Mesenchymal stem cell (in vitro differentiated cells and primary cell): ENCODE measurements at regions not wholly inside any gene's neighbourhood (a gene's known extent, or its start where the extent isn't known, plus 50 kb on each side); places are given as distances from the start of the nearest gene placed in this dataset.

Source experiments
- DNase-seq: peaks from one replicate; pipeline ENCODE4 v3.0.0-alpha.2; 2013
- H2AFZ ChIP-seq: one replicate; pipeline ENCODE4 v1.6.1; 2013; ENCODE audit warnings: low read depth, mild to moderate bottlenecking, control low read depth, inconsistent platforms, low read length, moderate library complexity
- H2AK5ac ChIP-seq: 2 replicates; pipeline ENCODE4 v1.6.1; 2013; ENCODE audit warnings: low read length, moderate library complexity, mild to moderate bottlenecking, inconsistent platforms; ENCODE audit not compliant: severe bottlenecking
- H2BK120ac ChIP-seq: one replicate; pipeline ENCODE4 v1.6.1; 2013; ENCODE audit warnings: low read depth, mild to moderate bottlenecking, inconsistent platforms, low read length, moderate library complexity
- H2BK12ac ChIP-seq, 2 experiments: one replicate each; pipeline ENCODE4 v1.6.1; 2013; ENCODE audit warnings: inconsistent platforms in 2 of 2, low read length in 2 of 2, mild to moderate bottlenecking in 2 of 2, moderate library complexity in 2 of 2, control low read depth in 1 of 2
- H2BK15ac ChIP-seq: one replicate; pipeline ENCODE4 v1.6.1; 2013; ENCODE audit warnings: mild to moderate bottlenecking, low read depth, inconsistent platforms; ENCODE audit not compliant: poor library complexity, severe bottlenecking
- H2BK5ac ChIP-seq: 2 replicates; pipeline ENCODE4 v1.6.1; 2013; ENCODE audit warnings: low read depth, mild to moderate bottlenecking, low read length, control low read depth, inconsistent platforms; ENCODE audit not compliant: poor library complexity, severe bottlenecking
- H3K14ac ChIP-seq, 2 experiments: one replicate each; pipeline ENCODE4 v1.6.1; 2013; ENCODE audit warnings: inconsistent platforms in 2 of 2, low read length in 2 of 2, control low read depth in 1 of 2, mild to moderate bottlenecking in 1 of 2, moderate library complexity in 1 of 2
- H3K18ac ChIP-seq, 2 experiments: one replicate each; pipeline ENCODE4 v1.6.1; 2013; ENCODE audit warnings: inconsistent platforms in 2 of 2, low read length in 2 of 2, control low read depth in 1 of 2, low read depth in 1 of 2, mild to moderate bottlenecking in 1 of 2
- H3K23ac ChIP-seq, 2 experiments: one replicate each; pipeline ENCODE4 v1.6.1; 2013; ENCODE audit warnings: inconsistent platforms in 2 of 2, low read length in 2 of 2, mild to moderate bottlenecking in 2 of 2, moderate library complexity in 2 of 2, control low read depth in 1 of 2
- H3K27ac ChIP-seq: 2 replicates; pipeline ENCODE4 v1.5.1; 2013; ENCODE audit warnings: mild to moderate bottlenecking, moderate library complexity, low read length, control low read depth, inconsistent platforms; ENCODE audit not compliant: poor library complexity, severe bottlenecking
- H3K27me3 ChIP-seq, 2 experiments: 2 replicates each; pipeline versions ENCODE4 v1.6.1 to v1.7.0; 2013; ENCODE audit warnings: low read length in 2 of 2, mild to moderate bottlenecking in 2 of 2, moderate library complexity in 2 of 2, control low read depth in 1 of 2, inconsistent platforms in 1 of 2; ENCODE audit not compliant: control insufficient read depth in 1 of 2, insufficient read depth in 1 of 2
- H3K36me3 ChIP-seq, 2 experiments: 2 replicates each; pipeline versions ENCODE4 v1.6.1 to v1.7.0; 2013; ENCODE audit warnings: low read length in 2 of 2, control low read depth in 1 of 2, inconsistent platforms in 1 of 2, low read depth in 1 of 2, mild to moderate bottlenecking in 1 of 2; ENCODE audit not compliant: insufficient read depth in 2 of 2, control insufficient read depth in 1 of 2
- H3K4ac ChIP-seq, 2 experiments: one replicate each; pipeline ENCODE4 v1.6.1; 2013; ENCODE audit warnings: inconsistent platforms in 2 of 2, low read length in 2 of 2, mild to moderate bottlenecking in 2 of 2, moderate library complexity in 2 of 2, control low read depth in 1 of 2, low read depth in 1 of 2
- H3K4me1 ChIP-seq: 2 replicates; pipeline ENCODE4 v1.6.1; 2013; ENCODE audit warnings: low read depth, low read length, control low read depth; ENCODE audit not compliant: control insufficient read depth, insufficient read depth
- H3K4me2 ChIP-seq: 2 replicates; pipeline ENCODE4 v1.6.1; 2013; ENCODE audit warnings: low read length, mild to moderate bottlenecking, inconsistent platforms; ENCODE audit not compliant: poor library complexity, severe bottlenecking
- H3K4me3 ChIP-seq, 2 experiments: 2 replicates each; pipeline versions ENCODE4 v1.5.1 to v1.7.0; 2013; ENCODE audit warnings: low read length in 2 of 2, mild to moderate bottlenecking in 2 of 2, control low read depth in 1 of 2, low read depth in 1 of 2; ENCODE audit not compliant: insufficient read depth in 1 of 2
- H3K79me1 ChIP-seq: replicated peaks from 2 replicates; pipeline ENCODE4 v1.6.1; 2013; ENCODE audit warnings: mild to moderate bottlenecking, control low read depth, low read length, inconsistent platforms; ENCODE audit not compliant: poor library complexity, severe bottlenecking
- H3K9ac ChIP-seq: 2 replicates; pipeline ENCODE4 v1.7.0; 2013; ENCODE audit warnings: mild to moderate bottlenecking, low read length, moderate library complexity
- H3K9me3 ChIP-seq: 2 replicates; pipeline ENCODE4 v1.7.0; 2013; ENCODE audit warnings: mild to moderate bottlenecking, low read length; ENCODE audit not compliant: control insufficient read depth
- H4K8ac ChIP-seq: one replicate; pipeline ENCODE4 v1.6.1; 2013; ENCODE audit warnings: inconsistent platforms, mild to moderate bottlenecking, low read length, moderate library complexity
- H4K91ac ChIP-seq: one replicate; pipeline ENCODE4 v1.6.1; 2013; ENCODE audit warnings: mild to moderate bottlenecking, low read length, inconsistent platforms
- WGBS: methylation state at CpG from one replicate; pipeline ENCODE4 v1.1.7; 2013; ENCODE audit warnings: mixed read lengths; 5-methylcytosine and 5-hydroxymethylcytosine counted together

GRCh38 chr12:84356224-84356623, 556.4 kb downstream of the SLC6A15 start:
- H3K36me3 ChIP-seq, result no peaks in the 10 kb centered on the region
- no peak overlapping the region for H3K14ac ChIP-seq
- H2AK5ac ChIP-seq, result no peak overlapping the region
- no peak overlapping the region for H2BK120ac ChIP-seq
- H3K9me3 ChIP-seq, result no peaks in the 10 kb centered on the region
- H3K9ac ChIP-seq, result no peak overlapping the region
- no peak overlapping the region for H4K91ac ChIP-seq
- no peak for DNase-seq
- no peak overlapping the region for H3K23ac ChIP-seq
- H2BK15ac ChIP-seq, result no peak overlapping the region
- H3K4me3 ChIP-seq, result no peak overlapping the region
- no peaks in the 10 kb centered on the region for H3K4me1 ChIP-seq
- 86% methylated on average over 5 of the region's 5 CpGs for WGBS
- no peak overlapping the region for H2AFZ ChIP-seq
- H3K4me2 ChIP-seq, result no peak overlapping the region
- H3K79me1 ChIP-seq, result no peaks in the 10 kb centered on the region
- H3K4ac ChIP-seq, result no peak overlapping the region
- H2BK5ac ChIP-seq, result no peak overlapping the region
- no peak overlapping the region for H3K18ac ChIP-seq
- H3K27me3 ChIP-seq, result no peaks in the 10 kb centered on the region
- no peak overlapping the region for H2BK12ac ChIP-seq
- H3K27ac ChIP-seq, result no peak overlapping the region
- H4K8ac ChIP-seq, result no peak overlapping the region

DNA sequence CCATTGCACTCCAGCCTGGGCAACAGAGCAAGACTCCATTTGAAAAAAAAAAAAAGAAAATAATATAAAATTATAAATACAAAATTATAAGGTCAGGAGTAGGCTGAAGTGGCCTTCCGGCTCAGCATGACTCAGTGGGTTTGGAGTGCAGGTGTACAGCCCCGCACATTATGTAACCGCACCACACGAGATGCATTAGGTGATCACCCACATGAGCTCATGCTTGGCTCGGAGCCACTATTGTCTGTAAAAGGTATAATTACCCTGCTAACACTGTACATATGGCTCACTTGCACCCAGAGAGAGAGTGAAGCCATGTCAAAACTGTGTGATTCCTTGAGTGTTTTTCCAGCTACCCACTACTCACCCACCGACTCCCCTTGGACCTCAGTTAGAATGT, 557.0 kb downstream of the SLC6A15 start:
- H2BK5ac ChIP-seq, result no peak overlapping the region
- DNase-seq, result no peak
- no peak overlapping the region for H2BK15ac ChIP-seq
- no peak overlapping the region for H3K23ac ChIP-seq
- 94% methylated on average over 6 of the region's 6 CpGs for WGBS
- no peak overlapping the region for H3K4me3 ChIP-seq
- no peak overlapping the region for H4K8ac ChIP-seq
- H3K4me1 ChIP-seq, result no peaks in the 10 kb centered on the region
- no peaks in the 10 kb centered on the region for H3K79me1 ChIP-seq
- no peak overlapping the region for H3K14ac ChIP-seq
- no peak overlapping the region for H3K4me2 ChIP-seq
- no peak overlapping the region for H2BK120ac ChIP-seq
- H3K18ac ChIP-seq, result no peak overlapping the region
- H3K27ac ChIP-seq, result no peak overlapping the region
- no peaks in the 10 kb centered on the region for H3K9me3 ChIP-seq
- H2AK5ac ChIP-seq, result no peak overlapping the region
- H2AFZ ChIP-seq, result no peak overlapping the region
- no peak overlapping the region for H4K91ac ChIP-seq
- H2BK12ac ChIP-seq, result no peak overlapping the region
- H3K36me3 ChIP-seq, result no peaks in the 10 kb centered on the region
- H3K9ac ChIP-seq, result no peak overlapping the region
- no peaks in the 10 kb centered on the region for H3K27me3 ChIP-seq
- H3K4ac ChIP-seq, result no peak overlapping the region

GRCh38 chr12:84348582-84348981, 564.0 kb downstream of the SLC6A15 start:
- no peak overlapping the region for H3K27ac ChIP-seq
- H2AK5ac ChIP-seq, result no peak overlapping the region
- no peak overlapping the region for H3K23ac ChIP-seq
- H4K91ac ChIP-seq, result no peak overlapping the region
- no peak overlapping the region for H4K8ac ChIP-seq
- H3K4me3 ChIP-seq, result no peak overlapping the region
- no peak overlapping the region for H2AFZ ChIP-seq
- H2BK5ac ChIP-seq, result no peak overlapping the region
- no peak overlapping the region for H2BK15ac ChIP-seq
- peak overlapping the region in 1 of 2 experiments; percentile 3 for H3K14ac ChIP-seq
- no peak overlapping the region for H3K9ac ChIP-seq
- peaks cover 12% of the 10 kb centered on the region for H3K9me3 ChIP-seq
- no peak overlapping the region for H3K18ac ChIP-seq
- DNase-seq, result no peak
- H3K27me3 ChIP-seq, result no peaks in the 10 kb centered on the region
- H2BK120ac ChIP-seq, result no peak overlapping the region
- H3K4ac ChIP-seq, result no peak overlapping the region
- H3K36me3 ChIP-seq, result no peaks in the 10 kb centered on the region
- 91% methylated on average over 2 of the region's 2 CpGs for WGBS
- no peak overlapping the region for H2BK12ac ChIP-seq
- no peaks in the 10 kb centered on the region for H3K4me1 ChIP-seq
- no peaks in the 10 kb centered on the region for H3K79me1 ChIP-seq
- no peak overlapping the region for H3K4me2 ChIP-seq

GRCh38 chr12:84341467-84342193, 571.0 kb downstream of the SLC6A15 start:
- WGBS, result no CpG with 5 or more reads among the region's 1 CpG
- no peaks in the 10 kb centered on the region for H3K79me1 ChIP-seq
- H3K18ac ChIP-seq, result no peak overlapping the region
- no peak overlapping the region for H4K91ac ChIP-seq
- no peak overlapping the region for H3K4me3 ChIP-seq
- no peak overlapping the region for H2BK15ac ChIP-seq
- no peak overlapping the region for H3K9ac ChIP-seq
- no peak overlapping the region for H2BK120ac ChIP-seq
- H2BK5ac ChIP-seq, result no peak overlapping the region
- H3K4me1 ChIP-seq, result no peaks in the 10 kb centered on the region
- no peak overlapping the region for H2BK12ac ChIP-seq
- no peak overlapping the region for H2AK5ac ChIP-seq
- no peaks in the 10 kb centered on the region for H3K36me3 ChIP-seq
- no peak overlapping the region for H3K14ac ChIP-seq
- H3K23ac ChIP-seq, result no peak overlapping the region
- H3K4ac ChIP-seq, result no peak overlapping the region
- H3K27ac ChIP-seq, result no peak overlapping the region
- H4K8ac ChIP-seq, result no peak overlapping the region
- no peak overlapping the region for H2AFZ ChIP-seq
- H3K4me2 ChIP-seq, result no peak overlapping the region
- H3K27me3 ChIP-seq, result no peaks in the 10 kb centered on the region
- DNase-seq, result no peak
- H3K9me3 ChIP-seq, result peaks cover 6% of the 10 kb centered on the region
